ENCODE measurements at regions not wholly inside any gene's neighbourhood (a gene's known extent, or its start where the extent isn't known, plus 50 kb on each side); places are given as distances from the start of the nearest gene placed in this dataset.

DNA sequence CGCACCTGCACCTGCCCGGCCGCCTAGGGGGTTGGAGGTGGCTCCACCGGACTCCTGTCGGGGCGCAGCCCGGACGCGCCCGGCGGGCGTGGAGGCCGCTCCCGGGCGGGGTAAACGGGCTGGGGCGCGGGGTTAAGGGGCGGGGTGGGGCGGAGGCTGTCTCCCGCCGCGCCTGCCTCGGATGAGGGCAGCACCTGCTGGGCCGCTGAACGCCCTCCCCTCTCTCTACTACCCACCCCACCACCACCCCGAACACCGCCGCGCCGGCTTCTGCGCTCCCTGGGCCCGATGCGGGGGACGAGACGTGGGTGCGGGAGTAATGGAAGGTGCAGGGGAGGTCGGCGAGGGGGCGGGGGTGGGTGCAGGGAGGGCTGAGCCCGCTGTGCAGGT lies 224.8 kb upstream of the ID2 start:
- TF ChIP-seq, protein P1, sequence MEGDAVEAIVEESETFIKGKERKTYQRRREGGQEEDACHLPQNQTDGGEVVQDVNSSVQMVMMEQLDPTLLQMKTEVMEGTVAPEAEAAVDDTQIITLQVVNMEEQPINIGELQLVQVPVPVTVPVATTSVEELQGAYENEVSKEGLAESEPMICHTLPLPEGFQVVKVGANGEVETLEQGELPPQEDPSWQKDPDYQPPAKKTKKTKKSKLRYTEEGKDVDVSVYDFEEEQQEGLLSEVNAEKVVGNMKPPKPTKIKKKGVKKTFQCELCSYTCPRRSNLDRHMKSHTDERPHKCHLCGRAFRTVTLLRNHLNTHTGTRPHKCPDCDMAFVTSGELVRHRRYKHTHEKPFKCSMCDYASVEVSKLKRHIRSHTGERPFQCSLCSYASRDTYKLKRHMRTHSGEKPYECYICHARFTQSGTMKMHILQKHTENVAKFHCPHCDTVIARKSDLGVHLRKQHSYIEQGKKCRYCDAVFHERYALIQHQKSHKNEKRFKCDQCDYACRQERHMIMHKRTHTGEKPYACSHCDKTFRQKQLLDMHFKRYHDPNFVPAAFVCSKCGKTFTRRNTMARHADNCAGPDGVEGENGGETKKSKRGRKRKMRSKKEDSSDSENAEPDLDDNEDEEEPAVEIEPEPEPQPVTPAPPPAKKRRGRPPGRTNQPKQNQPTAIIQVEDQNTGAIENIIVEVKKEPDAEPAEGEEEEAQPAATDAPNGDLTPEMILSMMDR (IDR thresholded peaks at IDR 0.05; ENCODE audit: low read length, missing control alignments) = no peak
- H3K4me3 ChIP-seq (replicated peaks; ENCODE audit: low read depth, low read length) = no peak overlapping the region
- no peak for DNase-seq (ENCODE audit: low read depth)

DNA sequence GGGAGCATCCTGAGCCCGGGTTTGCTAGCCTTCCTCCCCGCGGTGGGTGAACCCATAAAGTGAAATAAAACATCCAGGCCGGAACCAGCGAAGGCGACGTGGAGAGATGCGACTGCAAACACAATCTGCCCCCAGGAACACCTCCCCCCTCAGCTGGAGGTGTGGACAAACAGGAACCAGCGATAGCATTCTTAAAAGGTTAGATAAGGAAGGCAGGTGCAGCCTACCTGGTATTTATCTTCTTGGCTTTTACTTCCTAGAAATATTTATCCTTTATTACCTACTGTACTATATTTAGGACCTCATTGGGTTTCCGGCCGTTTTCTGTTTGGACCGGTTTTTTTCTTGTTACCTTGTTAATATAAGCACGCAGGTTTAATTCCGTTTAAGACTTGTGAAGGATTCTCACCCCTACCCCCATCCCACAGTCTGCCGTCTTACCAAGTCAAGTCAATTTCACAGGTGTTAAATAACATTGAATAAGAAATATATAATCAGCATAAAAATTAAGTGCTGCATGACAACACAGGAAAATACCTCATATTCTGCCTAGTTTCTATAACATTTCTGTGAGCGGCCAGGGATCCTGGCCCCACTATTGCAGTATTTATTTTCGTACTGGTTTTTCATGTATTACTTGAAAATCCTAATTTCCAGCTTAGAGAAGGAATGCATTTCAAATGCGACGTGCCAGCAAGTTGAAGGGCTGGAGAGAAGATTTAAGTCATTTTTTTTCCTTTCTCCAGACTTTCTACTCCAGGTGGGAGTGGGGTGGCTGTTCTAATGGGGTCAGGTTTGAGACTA lies 224.0 kb upstream of the ID2 start:
- TF ChIP-seq, protein P1 (IDR thresholded peaks at IDR 0.05; ENCODE audit: low read length, missing control alignments) = no peak
- DNase-seq (ENCODE audit: low read depth) = no peak

DNA sequence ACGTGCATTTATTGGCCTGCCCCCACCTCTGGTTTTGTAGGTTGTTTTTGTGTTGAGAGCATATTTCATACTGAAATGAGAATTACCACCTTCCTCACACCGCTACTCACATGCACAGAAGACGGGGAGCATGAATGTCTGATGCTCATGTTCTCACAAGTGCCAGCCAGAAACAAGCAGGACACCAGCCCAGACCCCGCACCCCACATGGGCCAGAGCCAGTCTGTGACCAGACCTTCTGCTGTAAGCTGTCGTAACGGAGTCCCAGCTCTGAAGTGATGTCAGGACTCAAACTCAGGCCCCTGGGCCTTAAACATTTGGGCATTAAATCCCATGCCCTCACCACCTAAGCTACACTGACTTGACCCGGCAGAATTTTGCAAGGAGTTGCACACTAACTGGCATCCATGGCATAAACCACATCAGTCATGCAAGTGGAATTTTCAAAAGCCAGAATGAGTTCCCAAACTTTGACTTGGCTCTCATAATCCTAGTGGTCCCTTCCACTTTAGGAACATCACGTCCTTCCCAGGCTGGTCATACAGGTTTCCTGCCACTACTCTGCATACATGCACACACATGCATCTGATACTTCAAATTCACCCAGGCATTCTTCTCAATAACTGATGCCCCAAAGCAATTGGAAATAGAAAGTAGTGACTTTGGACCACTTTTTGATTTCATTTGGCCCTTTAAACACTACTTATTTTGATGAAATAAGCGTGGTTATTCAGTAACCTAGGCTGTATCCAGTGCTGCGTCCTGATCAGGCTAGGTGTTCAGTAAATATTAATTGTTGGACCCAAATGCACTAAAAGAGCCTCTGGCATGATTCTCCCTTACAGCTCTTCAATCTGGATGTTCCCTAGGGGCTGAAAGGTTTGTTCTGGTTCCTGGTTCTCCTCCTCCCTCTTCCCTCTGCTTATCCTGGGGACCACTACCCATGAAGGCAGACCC lies 223.1 kb upstream of the ID2 start:
- DNase-seq (ENCODE audit: low read depth) = no peak
- TF ChIP-seq, protein P1 (IDR thresholded peaks at IDR 0.05; ENCODE audit: low read length, missing control alignments) = no peak
- H3K4me3 ChIP-seq (replicated peaks; ENCODE audit: low read depth, low read length) = no peak overlapping the region

More for the DNA sequence above, 224.0 kb upstream of the ID2 start:
- no peak overlapping the region for H3K4me3 ChIP-seq (replicated peaks; ENCODE audit: low read depth, low read length)

DNA sequence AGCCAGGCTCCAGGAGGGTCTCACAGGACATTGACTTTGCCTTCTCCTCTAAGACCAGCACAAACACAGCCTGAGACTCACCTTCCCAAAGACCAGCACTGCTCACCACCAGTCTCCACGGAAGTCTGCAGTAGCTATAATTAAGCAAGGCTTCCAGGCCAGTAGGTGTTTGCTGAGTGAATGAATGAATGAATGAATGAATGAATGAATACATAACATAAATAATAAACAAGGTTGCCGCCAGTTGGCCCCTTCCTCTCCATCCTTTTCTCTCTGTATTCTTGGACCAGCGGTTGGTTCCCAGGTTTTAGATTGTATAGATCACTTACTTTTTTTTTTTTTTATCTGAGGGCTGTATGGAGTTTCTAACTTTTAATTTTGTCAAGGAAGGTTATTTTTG lies 222.4 kb upstream of the ID2 start:
- no peak overlapping the region for H3K4me3 ChIP-seq (replicated peaks; ENCODE audit: low read depth, low read length)
- no peak for DNase-seq (ENCODE audit: low read depth)
- TF ChIP-seq, protein P1 (IDR thresholded peaks at IDR 0.05; ENCODE audit: low read length, missing control alignments) = no peak

DNA sequence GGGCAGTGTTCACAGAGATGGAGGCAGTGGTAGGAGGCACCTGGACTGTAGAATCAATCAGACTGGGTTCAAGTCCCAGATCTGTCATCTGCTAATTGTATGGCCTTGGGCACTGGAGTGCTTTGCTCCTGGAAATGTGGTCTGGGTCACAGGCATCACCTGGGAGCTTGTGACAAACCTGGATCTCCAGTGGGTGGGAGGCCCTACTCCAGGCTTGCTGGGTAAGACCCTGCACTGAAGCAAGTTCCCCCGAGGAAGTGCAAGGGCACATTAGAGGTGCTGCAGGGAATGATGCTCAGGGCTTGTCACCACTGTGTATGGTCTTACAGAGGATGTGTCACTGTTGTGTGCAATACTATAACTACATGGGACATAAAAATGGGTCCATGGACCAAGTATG lies 220.5 kb upstream of the ID2 start:
- TF ChIP-seq, protein P1 (IDR thresholded peaks at IDR 0.05; ENCODE audit: low read length, missing control alignments) = no peak
- no peak overlapping the region for H3K4me3 ChIP-seq (replicated peaks; ENCODE audit: low read depth, low read length)
- DNase-seq (ENCODE audit: low read depth) = no peak

DNA sequence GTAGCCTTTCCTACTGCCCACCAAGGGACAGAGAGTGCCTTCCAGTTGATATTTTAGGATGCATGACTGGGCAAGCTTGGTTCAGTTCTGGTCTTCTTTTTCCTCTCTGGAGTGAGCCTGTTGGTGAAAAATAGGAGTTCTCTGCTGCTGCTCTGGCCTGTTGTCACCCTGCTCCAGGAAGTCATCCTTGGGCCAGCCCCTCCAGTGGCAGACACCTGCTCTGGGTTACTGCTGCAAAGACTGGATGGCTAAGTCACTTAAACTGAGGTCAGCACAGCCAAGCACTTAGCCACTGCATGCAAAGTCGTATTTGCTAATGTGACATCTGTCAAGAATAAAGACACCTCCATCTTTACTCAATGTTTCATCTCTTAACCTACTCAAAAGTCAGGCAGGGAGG lies 219.6 kb upstream of the ID2 start:
- TF ChIP-seq, protein P1 (IDR thresholded peaks at IDR 0.05; ENCODE audit: low read length, missing control alignments) = no peak
- no peak overlapping the region for H3K4me3 ChIP-seq (replicated peaks; ENCODE audit: low read depth, low read length)
- no peak for DNase-seq (ENCODE audit: low read depth)

All from fibroblast of pulmonary artery (primary cell).